Fibroblast of lung (primary cell): ENCODE measurements at regions not wholly inside any gene's neighbourhood (a gene's known extent, or its start where the extent isn't known, plus 50 kb on each side); places are given as distances from the start of the nearest gene placed in this dataset.

Experiments
- CTCF ChIP-seq, 2 donors: IDR thresholded peaks in 1 of 2; conservative IDR thresholded peaks in 1 of 2; 1 replicate in 1 of 2; 2 replicates in 1 of 2; pipeline ENCODE4 v1.5.1; 2011 to 2012; ENCODE audit warnings: low read length in 2 of 2, control low read depth in 1 of 2, inconsistent platforms in 1 of 2, low read depth in 1 of 2, mild to moderate bottlenecking in 1 of 2
- EZH2 ChIP-seq: IDR thresholded peaks from 2 replicates; pipeline ENCODE4 v1.5.1; 2012; ENCODE audit warnings: low read length, control low read depth, mild to moderate bottlenecking; ENCODE audit errors: missing control alignments

GRCh38 chr6:6910734-6911295 lies 196.9 kb upstream of the RREB1 start:
- TF ChIP-seq CTCF (conservative IDR thresholded peaks at IDR 0.05 in 1 of 2, IDR thresholded peaks at IDR 0.05 in 1 of 2; ENCODE audit: low read depth in 1 of 2, low read length in 2 of 2) (no peak), EZH2 (no peak)
